ENCODE measurements at regions not wholly inside any gene's neighbourhood (a gene's known extent, or its start where the extent isn't known, plus 50 kb on each side); places are given as distances from the start of the nearest gene placed in this dataset.
"Not testable (repeated sequence)": the region's sequence is repeated elsewhere in the genome, so short reads cannot be mapped to it uniquely, and the experiment has no call there.

- TF ChIP-seq, protein P1, sequence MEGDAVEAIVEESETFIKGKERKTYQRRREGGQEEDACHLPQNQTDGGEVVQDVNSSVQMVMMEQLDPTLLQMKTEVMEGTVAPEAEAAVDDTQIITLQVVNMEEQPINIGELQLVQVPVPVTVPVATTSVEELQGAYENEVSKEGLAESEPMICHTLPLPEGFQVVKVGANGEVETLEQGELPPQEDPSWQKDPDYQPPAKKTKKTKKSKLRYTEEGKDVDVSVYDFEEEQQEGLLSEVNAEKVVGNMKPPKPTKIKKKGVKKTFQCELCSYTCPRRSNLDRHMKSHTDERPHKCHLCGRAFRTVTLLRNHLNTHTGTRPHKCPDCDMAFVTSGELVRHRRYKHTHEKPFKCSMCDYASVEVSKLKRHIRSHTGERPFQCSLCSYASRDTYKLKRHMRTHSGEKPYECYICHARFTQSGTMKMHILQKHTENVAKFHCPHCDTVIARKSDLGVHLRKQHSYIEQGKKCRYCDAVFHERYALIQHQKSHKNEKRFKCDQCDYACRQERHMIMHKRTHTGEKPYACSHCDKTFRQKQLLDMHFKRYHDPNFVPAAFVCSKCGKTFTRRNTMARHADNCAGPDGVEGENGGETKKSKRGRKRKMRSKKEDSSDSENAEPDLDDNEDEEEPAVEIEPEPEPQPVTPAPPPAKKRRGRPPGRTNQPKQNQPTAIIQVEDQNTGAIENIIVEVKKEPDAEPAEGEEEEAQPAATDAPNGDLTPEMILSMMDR (IDR thresholded peaks at IDR 0.05), result not testable (repeated sequence)
- TF ChIP-seq POLR2A (IDR thresholded peaks at IDR 0.05), result not testable (repeated sequence)
These were observed 50.9 kb upstream of the NUTM2D start for GRCh38 chr10:87306681-87307080.
